Gastrocnemius medialis (tissue), 4 donors: ENCODE measurements at regions not wholly inside any gene's neighbourhood (a gene's known extent, or its start where the extent isn't known, plus 50 kb on each side); places are given as distances from the start of the nearest gene placed in this dataset.

Experiments
- ATAC-seq, 2 donors: fragments of 150-250 bp; one replicate each; pipeline ENCODE4 v1.9.1; 2016
- DNase-seq, 2 donors: peaks; one replicate each; pipeline ENCODE4 v3.0.0-alpha.2; 2019
- H3K27ac ChIP-seq, 4 donors: fragments of 200-600 bp; sonication (generic); 1 replicate in 1 of 4; 2 replicates in 3 of 4; pipeline ENCODE4 v1.5.1; 2016 to 2018; ENCODE audit warnings: mild to moderate bottlenecking in 2 of 4, moderate library complexity in 1 of 4
- H3K27me3 ChIP-seq, 3 donors: fragments of 200-600 bp; sonication (generic) in 2 of 3; 1 replicate in 1 of 3; 2 replicates in 2 of 3; pipeline versions ENCODE4 v1.5.1 to v1.6.0; 2016 to 2019; ENCODE audit warnings: mild to moderate bottlenecking in 1 of 3, moderate library complexity in 1 of 3
- H3K36me3 ChIP-seq, 2 donors: fragments of 200-600 bp; sonication (generic) in 1 of 2; one replicate each; pipeline ENCODE4 v1.5.1; 2017 to 2018
- H3K4me1 ChIP-seq, 2 donors: fragments of 200-600 bp; sonication (generic) in 1 of 2; one replicate each; pipeline ENCODE4 v1.5.1; 2016 to 2017; ENCODE audit warnings: mild to moderate bottlenecking in 2 of 2
- H3K4me3 ChIP-seq, 4 donors: fragments of 200-600 bp; sonication (generic) in 3 of 4; 1 replicate in 1 of 4; 2 replicates in 3 of 4; pipeline ENCODE4 v1.5.1; 2016 to 2019; ENCODE audit warnings: mild to moderate bottlenecking in 2 of 4
- H3K9me3 ChIP-seq, 3 donors: fragments of 200-600 bp; sonication (generic) in 2 of 3; 1 replicate in 1 of 3; 2 replicates in 2 of 3; pipeline ENCODE4 v1.5.1; 2016 to 2019
- CTCF ChIP-seq, 5 experiments: fragments of 450-650 bp in 3 of 5; fragments of 200-600 bp in 2 of 5; sonication (generic) in 2 of 5; IDR thresholded peaks in 4 of 5; conservative IDR thresholded peaks in 1 of 5; 1 replicate in 4 of 5; 2 replicates in 1 of 5; pipeline ENCODE4 v1.5.1; 2016 to 2019; ENCODE audit warnings: antibody characterized with exemption in 5 of 5, mild to moderate bottlenecking in 3 of 5, moderate library complexity in 3 of 5
- POLR2A ChIP-seq, 2 donors: fragments of 450-650 bp; IDR thresholded peaks; one replicate each; pipeline ENCODE4 v1.6.1; 2017; ENCODE audit warnings: antibody characterized with exemption in 2 of 2, mild to moderate bottlenecking in 2 of 2, moderate library complexity in 2 of 2
- in situ Hi-C, 4 donors: fragments of 200-750 bp; cut with MboI; loops; one replicate each; pipeline versions ENCODE4 v1.15.0 to v1.8.0; 2017; ENCODE audit warnings: low sequenced_read_pairs in 4 of 4
- intact Hi-C: fragments of 100-400 bp; cut with DNase I; formaldehyde crosslinking; loops from one replicate; pipeline ENCODE4 v1.15.1; 2023; ENCODE audit warnings: low total_unique reads

DNA sequence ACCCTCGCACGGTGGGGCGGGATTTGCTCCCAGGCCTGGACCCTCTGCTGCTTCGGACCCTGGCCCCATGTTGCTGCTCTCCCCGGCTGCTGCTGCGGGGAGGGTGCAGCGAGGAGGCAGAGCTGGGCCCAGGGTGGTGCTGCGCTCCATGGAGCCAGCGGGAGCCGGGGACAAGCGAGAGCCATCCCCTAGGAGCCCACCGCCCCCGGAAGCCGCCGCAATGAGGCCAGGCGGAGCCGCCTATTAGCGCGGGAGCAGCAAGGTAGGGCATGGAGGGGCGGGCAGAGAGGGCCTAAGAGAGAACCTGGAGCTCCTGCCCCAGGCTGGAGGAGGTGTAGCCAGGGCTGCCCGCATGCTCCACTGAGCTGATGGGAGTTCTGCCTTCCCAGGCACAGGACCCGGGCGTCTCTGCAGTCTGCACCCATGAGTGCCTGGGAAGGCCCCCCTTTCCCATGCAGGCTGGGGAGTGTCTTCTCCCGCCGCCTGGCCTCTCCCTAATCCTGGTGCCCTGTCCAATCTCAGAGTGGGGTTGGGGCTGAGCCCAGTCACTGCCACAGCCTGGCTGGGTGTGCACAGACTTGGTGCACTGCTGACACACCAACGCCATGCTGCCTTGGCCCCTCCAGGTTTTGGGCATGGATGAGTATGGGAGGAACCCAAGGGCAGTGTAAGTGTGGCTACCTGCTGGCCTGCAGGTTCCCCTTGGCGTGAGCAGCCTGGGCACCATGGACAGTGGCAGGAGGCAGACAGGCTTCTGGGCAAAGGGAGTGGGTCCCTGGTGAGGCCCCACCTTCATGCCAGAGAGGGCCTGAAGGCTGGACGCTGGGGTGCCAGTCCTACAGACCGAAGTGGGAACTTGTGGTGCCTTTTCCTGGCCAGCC lies 360.6 kb upstream of the MAP3K7 start:
- Histone ChIP-seq H3K27me3 (no peaks in the 10 kb centered on the region), H3K4me1 (no peaks in the 10 kb centered on the region), H3K27ac (no peak overlapping the region), H3K9me3 (no peaks in the 10 kb centered on the region), H3K4me3 (no peak overlapping the region), H3K36me3 (no peaks in the 10 kb centered on the region)
- ATAC-seq = no peak
- TF ChIP-seq POLR2A (IDR thresholded peaks at IDR 0.05) (no peak), CTCF (IDR thresholded peaks at IDR 0.05 in 4 of 5, conservative IDR thresholded peaks at IDR 0.05 in 1 of 5) (no peak)
- no peak for DNase-seq
- in situ Hi-C loops (no loop called here), intact Hi-C loops (no loop called here)

DNA sequence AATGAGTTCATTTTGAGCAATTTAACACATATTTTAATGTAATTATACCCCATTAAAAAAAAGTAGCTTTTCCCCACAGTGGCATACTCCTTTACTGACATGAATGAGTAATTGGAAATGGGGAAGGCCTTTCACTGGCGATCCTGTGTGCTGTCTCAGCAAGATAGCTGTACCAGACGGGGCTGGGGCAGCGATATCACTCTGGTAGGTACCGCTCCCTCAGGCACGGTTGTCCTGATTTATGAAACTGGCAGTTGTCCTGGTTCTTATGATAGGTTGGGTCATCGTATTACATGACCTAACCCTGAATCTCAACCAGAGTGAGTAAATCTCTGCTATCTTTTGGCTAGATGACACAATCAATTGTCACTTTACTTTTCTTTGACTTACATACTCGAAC lies 355.0 kb upstream of the MAP3K7 start:
- Histone ChIP-seq H3K4me1 (no peaks in the 10 kb centered on the region), H3K4me3 (no peak overlapping the region), H3K9me3 (no peaks in the 10 kb centered on the region), H3K27ac (no peak overlapping the region), H3K36me3 (no peaks in the 10 kb centered on the region), H3K27me3 (no peaks in the 10 kb centered on the region)
- in situ Hi-C loops (no loop called here), intact Hi-C loops (no loop called here)
- DNase-seq (no peak), ATAC-seq (no peak)
- TF ChIP-seq POLR2A (IDR thresholded peaks at IDR 0.05) (no peak), CTCF (IDR thresholded peaks at IDR 0.05 in 4 of 5, conservative IDR thresholded peaks at IDR 0.05 in 1 of 5) (no peak)

GRCh38 chr6:90940812-90941481 lies 354.1 kb upstream of the MAP3K7 start:
- in situ Hi-C loops = no loop called here
- intact Hi-C loops = no loop called here
- no peak for TF ChIP-seq POLR2A (IDR thresholded peaks at IDR 0.05)
- TF ChIP-seq CTCF (IDR thresholded peaks at IDR 0.05 in 4 of 5, conservative IDR thresholded peaks at IDR 0.05 in 1 of 5) = peak; percentile 16 to 56 (median 28)
- Histone ChIP-seq H3K4me1 (no peaks in the 10 kb centered on the region), H3K27ac (no peak overlapping the region), H3K4me3 (peak overlapping the region in 1 of 4 donors; percentile 41), H3K9me3 (no peaks in the 10 kb centered on the region), H3K36me3 (no peaks in the 10 kb centered on the region), H3K27me3 (no peaks in the 10 kb centered on the region)
- DNase-seq (no peak), ATAC-seq (peak; percentile 39 to 75)

- Histone ChIP-seq H3K9me3 (no peaks in the 10 kb centered on the region), H3K36me3 (no peaks in the 10 kb centered on the region), H3K27me3 (no peaks in the 10 kb centered on the region), H3K27ac (no peak overlapping the region), H3K4me3 (no peak overlapping the region), H3K4me1 (no peaks in the 10 kb centered on the region)
- no peak for ATAC-seq
- in situ Hi-C loops = no loop called here
- intact Hi-C loops = no loop called here
- DNase-seq = no peak
- no peak for TF ChIP-seq CTCF (IDR thresholded peaks at IDR 0.05 in 4 of 5, conservative IDR thresholded peaks at IDR 0.05 in 1 of 5)
- no peak for TF ChIP-seq POLR2A (IDR thresholded peaks at IDR 0.05)
Measured at GRCh38 chr6:90939906-90940305, 353.0 kb upstream of the MAP3K7 start.
